GM12891 (cell line): ENCODE measurements at regions not wholly inside any gene's neighbourhood (a gene's known extent, or its start where the extent isn't known, plus 50 kb on each side); places are given as distances from the start of the nearest gene placed in this dataset.

Experiments used
- DNase-seq: peaks from one replicate; pipeline ENCODE4 v3.0.0; 2011; ENCODE audit warnings: low spot score; ENCODE audit not compliant: insufficient read length
- FAIRE-seq: peaks from 2 replicates; lab custom pipeline; 2011; peaks lifted over from hg19 to GRCh38; lab: Jason Lieb, UNC
- PAX5 ChIP-seq: IDR thresholded peaks from 2 replicates; pipeline ENCODE4 v1.6.1; 2011; ENCODE audit warnings: low read length, moderate library complexity, mild to moderate bottlenecking; ENCODE audit not compliant: insufficient read depth, severe bottlenecking
- POLR2A ChIP-seq: IDR thresholded peaks from 2 replicates; pipeline ENCODE4 v1.6.1; 2011; ENCODE audit warnings: low read depth, low read length, control low read depth
- POLR2AphosphoS5 ChIP-seq: IDR thresholded peaks from 2 replicates; pipeline ENCODE4 v1.6.1; 2011; ENCODE audit warnings: low read depth, low read length, control low read depth
- POU2F2 ChIP-seq: IDR thresholded peaks from 2 replicates; pipeline ENCODE4 v1.6.1; 2011; ENCODE audit warnings: low read depth, mild to moderate bottlenecking, control low read depth, low read length, moderate library complexity
- SPI1 ChIP-seq: IDR thresholded peaks from 2 replicates; pipeline ENCODE4 v1.6.1; 2011; ENCODE audit warnings: low read depth, low read length, control low read depth
- TAF1 ChIP-seq: IDR thresholded peaks from 2 replicates; pipeline ENCODE4 v1.6.1; 2011; ENCODE audit warnings: low read depth, low read length, control low read depth

GRCh38 chr11:70854201-70854600 is 398.2 kb downstream of the SHANK2 start:
- TF ChIP-seq POLR2AphosphoS5 (no peak), SPI1 (no peak), POU2F2 (no peak), PAX5 (no peak), TAF1 (no peak), POLR2A (no peak)
- no peak for FAIRE-seq
- DNase-seq: no peak

- DNase-seq (no peak), FAIRE-seq (no peak)
- TF ChIP-seq SPI1 (no peak), POLR2A (no peak), POLR2AphosphoS5 (no peak), POU2F2 (no peak), TAF1 (no peak), PAX5 (no peak)
Measured at GRCh38 chr11:70854901-70855556, 397.3 kb downstream of the SHANK2 start.

- TF ChIP-seq POLR2AphosphoS5: no peak
- no peak for TF ChIP-seq SPI1
- TF ChIP-seq TAF1: no peak
- no peak for TF ChIP-seq POLR2A
- TF ChIP-seq POU2F2: no peak
- no peak for TF ChIP-seq PAX5
- FAIRE-seq (no peak), DNase-seq (no peak)
Measured at GRCh38 chr11:70857894-70858293, 394.5 kb downstream of the SHANK2 start.

- no peak for TF ChIP-seq TAF1
- DNase-seq: no peak
- FAIRE-seq: no peak
Measured at GRCh38 chr11:70859180-70859579, 393.2 kb downstream of the SHANK2 start.

GRCh38 chr11:70860888-70861287 is 391.5 kb downstream of the SHANK2 start:
- no peak for DNase-seq
- FAIRE-seq: no peak
- no peak for TF ChIP-seq TAF1
- no peak for TF ChIP-seq SPI1
- TF ChIP-seq POLR2AphosphoS5: no peak
- no peak for TF ChIP-seq PAX5
- no peak for TF ChIP-seq POLR2A
- TF ChIP-seq POU2F2: no peak

- no peak for TF ChIP-seq POLR2A
- no peak for TF ChIP-seq TAF1
- TF ChIP-seq PAX5: no peak
- TF ChIP-seq POLR2AphosphoS5: no peak
- no peak for TF ChIP-seq POU2F2
- no peak for TF ChIP-seq SPI1
- no peak for FAIRE-seq
- DNase-seq: no peak
Measured at GRCh38 chr11:70861559-70861958, 390.8 kb downstream of the SHANK2 start.

- DNase-seq (no peak), FAIRE-seq (no peak)
Measured at GRCh38 chr11:70862093-70862492, 390.3 kb downstream of the SHANK2 start.

GRCh38 chr11:70863186-70863585 is 389.2 kb downstream of the SHANK2 start:
- no peak for DNase-seq
- FAIRE-seq: no peak
- no peak for TF ChIP-seq POLR2A
- no peak for TF ChIP-seq POLR2AphosphoS5
- TF ChIP-seq POU2F2: no peak
- TF ChIP-seq PAX5: no peak
- no peak for TF ChIP-seq TAF1
- no peak for TF ChIP-seq SPI1

More at GRCh38 chr11:70862093-70862492, 390.3 kb downstream of the SHANK2 start:
- TF ChIP-seq POU2F2 (no peak), TAF1 (no peak), POLR2A (no peak), SPI1 (no peak), POLR2AphosphoS5 (no peak), PAX5 (no peak)

GRCh38 chr11:70863993-70864392 is 388.4 kb downstream of the SHANK2 start:
- DNase-seq (no peak), FAIRE-seq (no peak)
- no peak for TF ChIP-seq POU2F2
- no peak for TF ChIP-seq POLR2A
- TF ChIP-seq SPI1: no peak
- no peak for TF ChIP-seq TAF1
- TF ChIP-seq POLR2AphosphoS5: no peak
- TF ChIP-seq PAX5: no peak

- TF ChIP-seq SPI1 (no peak), PAX5 (no peak), POU2F2 (no peak), POLR2A (no peak)
- FAIRE-seq (no peak), DNase-seq (no peak)
Measured at GRCh38 chr11:70865356-70865755, 387.0 kb downstream of the SHANK2 start.
